HG03108 (cell line): ENCODE measurements at regions not wholly inside any gene's neighbourhood (a gene's known extent, or its start where the extent isn't known, plus 50 kb on each side); places are given as distances from the start of the nearest gene placed in this dataset.

Source experiments
- ATAC-seq: cut with Tn5 transposase; IDR thresholded peaks from one replicate; pipeline ENCODE4 v1.9.1; 2021; ENCODE audit warnings: moderate library complexity; ENCODE audit not compliant: unreplicated experiment

- ATAC-seq: no peak
These were observed 905.9 kb downstream of the CENPC start for GRCh38 chr4:66639361-66639760.

- ATAC-seq: no peak
These were observed 909.0 kb downstream of the CENPC start for GRCh38 chr4:66636349-66636748.

- ATAC-seq: no peak
These were observed 911.8 kb downstream of the CENPC start for GRCh38 chr4:66633477-66633876.

GRCh38 chr4:66629927-66630326, 915.4 kb downstream of the CENPC start:
- no peak for ATAC-seq

- no peak for ATAC-seq
These were observed 917.2 kb downstream of the CENPC start for GRCh38 chr4:66628146-66628545.

GRCh38 chr4:66625480-66625879, 919.8 kb downstream of the CENPC start:
- ATAC-seq: no peak

GRCh38 chr4:66613591-66613990, 931.7 kb downstream of the CENPC start:
- ATAC-seq: no peak

- ATAC-seq: no peak
These were observed 936.3 kb downstream of the CENPC start for GRCh38 chr4:66609014-66609413.

- no peak for ATAC-seq
These were observed 936.6 kb upstream of the EPHA5 start for GRCh38 chr4:66606908-66607307.

GRCh38 chr4:66606215-66606614, 935.9 kb upstream of the EPHA5 start:
- ATAC-seq: no peak

GRCh38 chr4:66604192-66604591, 933.9 kb upstream of the EPHA5 start:
- ATAC-seq: no peak

GRCh38 chr4:66602622-66603021, 932.3 kb upstream of the EPHA5 start:
- ATAC-seq: no peak

GRCh38 chr4:66591968-66592367, 921.7 kb upstream of the EPHA5 start:
- ATAC-seq: no peak

GRCh38 chr4:66590488-66591215, 920.4 kb upstream of the EPHA5 start:
- ATAC-seq: no peak

- no peak for ATAC-seq
These were observed 918.9 kb upstream of the EPHA5 start for GRCh38 chr4:66589183-66589582.

- no peak for ATAC-seq
These were observed 915.5 kb upstream of the EPHA5 start for GRCh38 chr4:66585767-66586166.

- no peak for ATAC-seq
These were observed 907.6 kb upstream of the EPHA5 start for GRCh38 chr4:66577922-66578321.

GRCh38 chr4:66575008-66575696, 904.9 kb upstream of the EPHA5 start:
- ATAC-seq: no peak

- ATAC-seq: no peak
These were observed 904.1 kb upstream of the EPHA5 start for GRCh38 chr4:66574145-66574978.

GRCh38 chr4:66572949-66573348, 902.7 kb upstream of the EPHA5 start:
- no peak for ATAC-seq

- no peak for ATAC-seq
These were observed 900.9 kb upstream of the EPHA5 start for GRCh38 chr4:66571145-66571695.
